ENCODE measurements at regions not wholly inside any gene's neighbourhood (a gene's known extent, or its start where the extent isn't known, plus 50 kb on each side); places are given as distances from the start of the nearest gene placed in this dataset.

GRCh38 chr3:155026999-155027591 is 53.0 kb upstream of the MME start:
- no peak for TF ChIP-seq CTCF (conservative IDR thresholded peaks at IDR 0.05)
- no peak for TF ChIP-seq EZH2 (IDR thresholded peaks at IDR 0.05; ENCODE audit: low read depth)

Data from PC-9 (cell line).